ENCODE measurements at regions not wholly inside any gene's neighbourhood (a gene's known extent, or its start where the extent isn't known, plus 50 kb on each side); places are given as distances from the start of the nearest gene placed in this dataset.

- TF ChIP-seq CTCF (IDR thresholded peaks at IDR 0.05) (no peak), EZH2 (IDR thresholded peaks at IDR 0.05; ENCODE audit: borderline replicate concordance, insufficient read depth, low read depth, low read length, poor library complexity, severe bottlenecking) (no peak)
Observed at GRCh38 chr6:150458579-150458978, 89.8 kb downstream of the IYD start.

All from B cell (primary cell).